Pancreas (tissue), 10 donors: ENCODE measurements at regions not wholly inside any gene's neighbourhood (a gene's known extent, or its start where the extent isn't known, plus 50 kb on each side); places are given as distances from the start of the nearest gene placed in this dataset.

ENCODE experiments used
- ATAC-seq, 4 donors: fragments of 200-7000 bp; cut with Tn5 transposase; one replicate each; pipeline versions ENCODE4 v1.8.0 to v1.9.1; 2020; ENCODE audit warnings: mild to moderate bottlenecking in 4 of 4, moderate library complexity in 4 of 4
- DNase-seq, 6 donors: peaks; one replicate each; pipeline ENCODE4 v3.0.0-alpha.2; 2020
- FAIRE-seq: peaks from 2 replicates; lab custom pipeline; 2012; peaks lifted over from hg19 to GRCh38; lab: Jason Lieb, UNC
- H3K27ac ChIP-seq, 4 donors: fragments of 200-600 bp; sonication (generic); 1 replicate in 3 of 4; 2 replicates in 1 of 4; pipeline versions ENCODE4 v1.5.0 to v1.8.0; 2020
- H3K27me3 ChIP-seq, 4 donors: fragments of 200-600 bp; one replicate each; pipeline ENCODE4 v1.8.0; 2021
- H3K36me3 ChIP-seq, 3 donors: fragments of 200-600 bp; sonication (generic) in 1 of 3; one replicate each; pipeline versions ENCODE4 v1.5.0 to v1.8.0; 2020 to 2021
- H3K4me1 ChIP-seq, 3 donors: fragments of 200-600 bp; one replicate each; pipeline ENCODE4 v1.8.0; 2021
- H3K4me3 ChIP-seq, 4 donors: fragments of 200-600 bp; sonication (generic) in 2 of 4; one replicate each; pipeline versions ENCODE4 v1.5.0 to v1.8.0; 2020 to 2021
- H3K9me3 ChIP-seq, 4 donors: fragments of 200-600 bp; one replicate each; pipeline ENCODE4 v1.8.0; 2021
- CTCF ChIP-seq, 4 donors: fragments of 200-600 bp; sonication (generic) in 3 of 4; IDR thresholded peaks; one replicate each; pipeline versions ENCODE4 v1.5.0 to v1.8.0; 2021; ENCODE audit warnings: antibody characterized with exemption in 4 of 4
- WGBS, 2 donors: extraction: QIAGEN DNeasy Blood & Tissue Kit; methylation state at CpG; one replicate each; pipeline ENCODE4 v1.1.7; 2013; 5-methylcytosine and 5-hydroxymethylcytosine counted together
- intact Hi-C, 3 donors: fragments of 100-400 bp; cut with DNase I; formaldehyde crosslinking; loops; one replicate each; pipeline versions ENCODE4 v1.11.1 to v1.14.2; 2022
- donor health status: healthy with polysubstance abuse.
- donor health status: DM: no; HTN: no; CAD: no; lungs with moderate emphysema.
- donor health status: DM: no; HTN: no; CAD: no.
- donor health status: control.
- donor health status: control.
- donor health status: Bipolar disorder and iron deficiency.
- donor health status: DM: yes; HTN: yes; CAD: no.
- donor health status: DM: no; HTN: no; CAD: no.
- donor health status: DM: no; HTN: no; CAD: no.
- donor health status: DM: yes; HTN: yes; CAD: no.

GRCh38 chr1:192732787-192733186 is 76.1 kb upstream of the RGS2 start:
- FAIRE-seq (no peak), ATAC-seq (no peak), DNase-seq (no peak)
- WGBS, 2 donors, result 95 to 96% methylated on average over 2 of the region's 2 CpGs
- H3K36me3 ChIP-seq, result no peaks in the 10 kb centered on the region
- no peaks in the 10 kb centered on the region for H3K9me3 ChIP-seq
- H3K27ac ChIP-seq, result no peak overlapping the region
- H3K27me3 ChIP-seq, result no peaks in the 10 kb centered on the region
- no peak overlapping the region for H3K4me3 ChIP-seq
- H3K4me1 ChIP-seq, result no peaks in the 10 kb centered on the region
- intact Hi-C loops, result no loop called here
- no peak for TF ChIP-seq CTCF (IDR thresholded peaks at IDR 0.05)

GRCh38 chr1:192735298-192735915 is 73.4 kb upstream of the RGS2 start:
- no peak overlapping the region for H3K4me3 ChIP-seq
- WGBS, 2 donors, result 79 to 85% methylated on average over 3 of the region's 3 CpGs
- H3K27me3 ChIP-seq, result no peaks in the 10 kb centered on the region
- intact Hi-C loops, result no loop called here
- H3K9me3 ChIP-seq, result no peaks in the 10 kb centered on the region
- no peak for ATAC-seq
- TF ChIP-seq CTCF (IDR thresholded peaks at IDR 0.05), result no peak
- no peaks in the 10 kb centered on the region for H3K36me3 ChIP-seq
- no peak for DNase-seq
- no peak overlapping the region for H3K27ac ChIP-seq
- no peaks in the 10 kb centered on the region for H3K4me1 ChIP-seq
- FAIRE-seq, result no peak

- Histone ChIP-seq H3K4me1 (no peaks in the 10 kb centered on the region), H3K9me3 (no peaks in the 10 kb centered on the region), H3K4me3 (no peak overlapping the region), H3K27ac (no peak overlapping the region), H3K36me3 (no peaks in the 10 kb centered on the region), H3K27me3 (no peaks in the 10 kb centered on the region)
- TF ChIP-seq CTCF (IDR thresholded peaks at IDR 0.05), result no peak
- no peak for ATAC-seq
- DNase-seq, result no peak
- FAIRE-seq, result no peak
- 65 to 70% methylated on average over 6 of the region's 6 CpGs for WGBS, 2 donors
- intact Hi-C loops, result no loop called here
Observed at GRCh38 chr1:192737306-192737705, 71.5 kb upstream of the RGS2 start.

GRCh38 chr1:192739476-192740184 is 69.2 kb upstream of the RGS2 start:
- 91 to 94% methylated on average over 11 of the region's 11 CpGs for WGBS, 2 donors
- Histone ChIP-seq H3K4me3 (no peak overlapping the region), H3K9me3 (no peaks in the 10 kb centered on the region), H3K27ac (no peak overlapping the region), H3K4me1 (no peaks in the 10 kb centered on the region), H3K36me3 (no peaks in the 10 kb centered on the region), H3K27me3 (no peaks in the 10 kb centered on the region)
- no peak for FAIRE-seq
- no peak for DNase-seq
- TF ChIP-seq CTCF (IDR thresholded peaks at IDR 0.05), result no peak
- ATAC-seq, result no peak
- intact Hi-C loops, result no loop called here

DNA sequence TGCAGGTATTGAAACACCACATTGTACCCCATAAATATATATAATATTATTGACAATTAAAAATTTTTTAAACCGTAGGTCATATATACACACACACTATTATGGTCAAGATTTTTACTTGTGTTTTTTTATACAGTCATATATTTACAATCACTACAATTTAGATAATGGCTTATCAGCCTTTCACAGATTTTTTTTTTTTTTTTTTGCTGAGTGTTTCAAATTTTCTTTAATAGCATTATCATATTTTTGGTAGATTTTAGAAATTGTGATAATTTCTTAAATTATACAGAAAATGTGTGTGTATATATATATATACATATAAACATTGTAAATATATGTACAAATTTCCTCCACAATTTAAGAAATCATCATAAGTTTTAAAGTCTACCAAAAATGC is 68.6 kb upstream of the RGS2 start:
- no peak for ATAC-seq
- H3K4me3 ChIP-seq, result no peak overlapping the region
- no peak for TF ChIP-seq CTCF (IDR thresholded peaks at IDR 0.05)

More for the DNA sequence above, 68.6 kb upstream of the RGS2 start:
- Histone ChIP-seq H3K27me3 (no peaks in the 10 kb centered on the region), H3K4me1 (no peaks in the 10 kb centered on the region), H3K9me3 (no peaks in the 10 kb centered on the region), H3K27ac (no peak overlapping the region), H3K36me3 (no peaks in the 10 kb centered on the region)
- FAIRE-seq, result no peak
- no peak for DNase-seq
- 98 to 99% methylated on average over 1 of the region's 1 CpG for WGBS, 2 donors
- intact Hi-C loops, result no loop called here
